Esophagus muscularis mucosa (tissue), 4 donors: ENCODE measurements at regions not wholly inside any gene's neighbourhood (a gene's known extent, or its start where the extent isn't known, plus 50 kb on each side); places are given as distances from the start of the nearest gene placed in this dataset.

Experiments
- CTCF ChIP-seq, 3 experiments: fragments of 200-600 bp in 2 of 3; fragments of 450-650 bp in 1 of 3; sonication (generic) in 2 of 3; IDR thresholded peaks; one replicate each; pipeline ENCODE4 v1.5.1; 2017 to 2019; ENCODE audit warnings: antibody characterized with exemption in 3 of 3, mild to moderate bottlenecking in 2 of 3, moderate library complexity in 1 of 3
- EP300 ChIP-seq: sonication (generic); formaldehyde crosslinking; IDR thresholded peaks from one replicate; pipeline ENCODE4 v1.6.1; 2017; ENCODE audit warnings: antibody characterized with exemption
- POLR2A ChIP-seq: fragments of 450-650 bp; IDR thresholded peaks from one replicate; pipeline ENCODE4 v1.6.1; 2017; ENCODE audit warnings: antibody characterized with exemption, moderate library complexity, mild to moderate bottlenecking, low read depth
- POLR2AphosphoS5 ChIP-seq, 2 donors: sonication (generic); formaldehyde crosslinking; IDR thresholded peaks; one replicate each; pipeline ENCODE4 v1.6.1; 2017; ENCODE audit warnings: antibody characterized with exemption in 2 of 2

GRCh38 chr18:68262690-68263294, 452.1 kb downstream of the TMX3 start:
- TF ChIP-seq CTCF (IDR thresholded peaks at IDR 0.05), result no peak
- TF ChIP-seq POLR2AphosphoS5 (IDR thresholded peaks at IDR 0.05), result no peak
- no peak for TF ChIP-seq POLR2A
- no peak for TF ChIP-seq EP300
